ENCODE measurements at regions not wholly inside any gene's neighbourhood (a gene's known extent, or its start where the extent isn't known, plus 50 kb on each side); places are given as distances from the start of the nearest gene placed in this dataset.

GRCh38 chr15:35695003-35695402, 149.0 kb upstream of the DPH6 start:
- H3K4me3 ChIP-seq (ENCODE audit: control extremely low read depth in 1 of 5, extremely low read depth in 1 of 5, insufficient read depth in 1 of 5, low read depth in 2 of 5, low read length in 4 of 5): no peak overlapping the region
- Mint-ChIP-seq H3K27ac (no peak overlapping the region), H3K4me3 (no peak overlapping the region), H3K9me3 (ENCODE audit: insufficient read depth) (no peaks in the 10 kb centered on the region), H3K4me1 (no peaks in the 10 kb centered on the region), H3K27me3 (peaks cover 6% of the 10 kb centered on the region)
- no peaks in the 10 kb centered on the region for H4K20me1 ChIP-seq (ENCODE audit: control insufficient read depth, insufficient read depth, low read length, poor library complexity, severe bottlenecking)
- no peaks in the 10 kb centered on the region for H3K4me1 ChIP-seq (ENCODE audit: control insufficient read depth in 2 of 2, insufficient read depth in 2 of 2, low read length in 2 of 2)
- no peak for TF ChIP-seq CTCF (IDR thresholded peaks at IDR 0.05)
- TF ChIP-seq EZH2 (IDR thresholded peaks at IDR 0.05; ENCODE audit: borderline replicate concordance, insufficient read depth, low read depth, low read length, poor library complexity, severe bottlenecking): no peak
- H3K9ac ChIP-seq (ENCODE audit: low read length): no peak overlapping the region
- DNase-seq (no peak), ATAC-seq (ENCODE audit: low read depth) (no peak)
- H3K27me3 ChIP-seq (replicated peaks in 1 of 4; ENCODE audit: control extremely low read depth in 1 of 4, control insufficient read depth in 3 of 4, insufficient read depth in 4 of 4, low read length in 3 of 4): no peaks in the 10 kb centered on the region
- H3K79me2 ChIP-seq (ENCODE audit: control insufficient read depth, insufficient read depth, low read length): no peaks in the 10 kb centered on the region
- no peak overlapping the region for H2AFZ ChIP-seq (ENCODE audit: insufficient read depth, low read depth, low read length, poor library complexity, severe bottlenecking)
- H3K9me3 ChIP-seq (ENCODE audit: control extremely low read depth in 1 of 3, control insufficient read depth in 2 of 3, insufficient read depth in 1 of 3, low read length in 2 of 3): no peaks in the 10 kb centered on the region
- ChIA-PET POLR2A (no interaction called here), CTCF (no interaction called here)
- H3K4me2 ChIP-seq (replicated peaks; ENCODE audit: low read depth, low read length, poor library complexity, severe bottlenecking): no peak overlapping the region
- H3K36me3 ChIP-seq (replicated peaks in 1 of 2; ENCODE audit: control extremely low read depth in 1 of 2, control insufficient read depth in 1 of 2, extremely low read depth in 1 of 2, insufficient read depth in 2 of 2, low read length in 1 of 2): no peaks in the 10 kb centered on the region
- H3K27ac ChIP-seq (ENCODE audit: low read length in 2 of 2): no peak overlapping the region
- 80% methylated on average over 1 of the region's 2 CpGs for WGBS (ENCODE audit: insufficient coverage)
- intact Hi-C loops (cut with micrococcal nuclease): no loop called here

GRCh38 chr15:35696767-35697231, 150.8 kb upstream of the DPH6 start:
- Histone ChIP-seq H3K27me3 (replicated peaks in 1 of 4; ENCODE audit: control extremely low read depth in 1 of 4, control insufficient read depth in 3 of 4, insufficient read depth in 4 of 4, low read length in 3 of 4) (no peaks in the 10 kb centered on the region), H3K4me2 (replicated peaks; ENCODE audit: low read depth, low read length, poor library complexity, severe bottlenecking) (no peak overlapping the region), H3K27ac (ENCODE audit: low read length in 2 of 2) (no peak overlapping the region), H3K4me1 (ENCODE audit: control insufficient read depth in 2 of 2, insufficient read depth in 2 of 2, low read length in 2 of 2) (no peaks in the 10 kb centered on the region), H4K20me1 (ENCODE audit: control insufficient read depth, insufficient read depth, low read length, poor library complexity, severe bottlenecking) (no peaks in the 10 kb centered on the region), H3K36me3 (replicated peaks in 1 of 2; ENCODE audit: control extremely low read depth in 1 of 2, control insufficient read depth in 1 of 2, extremely low read depth in 1 of 2, insufficient read depth in 2 of 2, low read length in 1 of 2) (no peaks in the 10 kb centered on the region), H3K4me3 (ENCODE audit: control extremely low read depth in 1 of 5, extremely low read depth in 1 of 5, insufficient read depth in 1 of 5, low read depth in 2 of 5, low read length in 4 of 5) (no peak overlapping the region), H2AFZ (ENCODE audit: insufficient read depth, low read depth, low read length, poor library complexity, severe bottlenecking) (no peak overlapping the region), H3K9me3 (ENCODE audit: control extremely low read depth in 1 of 3, control insufficient read depth in 2 of 3, insufficient read depth in 1 of 3, low read length in 2 of 3) (no peaks in the 10 kb centered on the region), H3K9ac (ENCODE audit: low read length) (no peak overlapping the region), H3K79me2 (ENCODE audit: control insufficient read depth, insufficient read depth, low read length) (no peaks in the 10 kb centered on the region)
- Mint-ChIP-seq H3K4me1 (no peaks in the 10 kb centered on the region), H3K9me3 (ENCODE audit: insufficient read depth) (no peaks in the 10 kb centered on the region), H3K4me3 (no peak overlapping the region), H3K27me3 (no peaks in the 10 kb centered on the region), H3K27ac (no peak overlapping the region)
- intact Hi-C loops (cut with micrococcal nuclease): no loop called here
- CTCF ChIA-PET: no interaction called here
- no peak for TF ChIP-seq EZH2 (IDR thresholded peaks at IDR 0.05; ENCODE audit: borderline replicate concordance, insufficient read depth, low read depth, low read length, poor library complexity, severe bottlenecking)
- no peak for TF ChIP-seq CTCF (IDR thresholded peaks at IDR 0.05)
- DNase-seq: no peak
- POLR2A ChIA-PET: no interaction called here
- 91% methylated on average over 4 of the region's 5 CpGs for WGBS (ENCODE audit: insufficient coverage)
- no peak for ATAC-seq (ENCODE audit: low read depth)
